KG1 (cell line): ENCODE measurements at regions not wholly inside any gene's neighbourhood (a gene's known extent, or its start where the extent isn't known, plus 50 kb on each side); places are given as distances from the start of the nearest gene placed in this dataset.
"Not testable (repeated sequence)": the region's sequence is repeated elsewhere in the genome, so short reads cannot be mapped to it uniquely, and the experiment has no call there.

ENCODE experiments used
- DNase-seq: peaks from one replicate; lab custom pipeline; 2025; lab: John Stamatoyannopoulos, UW

- no peak for DNase-seq
Measured at GRCh38 chrX:94834226-94834625, 1160.2 kb downstream of the FAM133A start.

- DNase-seq, result no peak
Measured at GRCh38 chrX:94850811-94851210, 1176.8 kb downstream of the FAM133A start.

- DNase-seq, result no peak
Measured at GRCh38 chrX:94854251-94854650, 1180.2 kb downstream of the FAM133A start.

- DNase-seq, result not testable (repeated sequence)
Measured at GRCh38 chrX:94862470-94862869, 1188.5 kb downstream of the FAM133A start.

- DNase-seq, result no peak
Measured at GRCh38 chrX:94871640-94872039, 1197.6 kb downstream of the FAM133A start.

GRCh38 chrX:94901849-94902248 is 1227.8 kb downstream of the FAM133A start:
- DNase-seq, result no peak

GRCh38 chrX:94908171-94908570 is 1234.2 kb downstream of the FAM133A start:
- no peak for DNase-seq

GRCh38 chrX:94908648-94909047 is 1234.6 kb downstream of the FAM133A start:
- DNase-seq, result no peak

- no peak for DNase-seq
Measured at GRCh38 chrX:94914235-94914634, 1240.2 kb downstream of the FAM133A start.

- DNase-seq, result no peak
Measured at GRCh38 chrX:94932278-94932965, 1258.4 kb downstream of the FAM133A start.

- DNase-seq, result no peak
Measured at GRCh38 chrX:94936722-94937121, 1262.7 kb downstream of the FAM133A start.

- DNase-seq, result no peak
Measured at GRCh38 chrX:94937491-94937890, 1263.5 kb downstream of the FAM133A start.

GRCh38 chrX:94942603-94943002 is 1268.6 kb downstream of the FAM133A start:
- no peak for DNase-seq

- DNase-seq, result not testable (repeated sequence)
Measured at GRCh38 chrX:94946137-94946536, 1272.1 kb downstream of the FAM133A start.

- DNase-seq, result no peak
Measured at GRCh38 chrX:94961730-94962129, 1287.7 kb downstream of the FAM133A start.

- no peak for DNase-seq
Measured at GRCh38 chrX:94977562-94977961, 1303.6 kb downstream of the FAM133A start.

GRCh38 chrX:94977986-94978385 is 1304.0 kb downstream of the FAM133A start:
- no peak for DNase-seq
